ENCODE measurements at regions not wholly inside any gene's neighbourhood (a gene's known extent, or its start where the extent isn't known, plus 50 kb on each side); places are given as distances from the start of the nearest gene placed in this dataset.

DNA sequence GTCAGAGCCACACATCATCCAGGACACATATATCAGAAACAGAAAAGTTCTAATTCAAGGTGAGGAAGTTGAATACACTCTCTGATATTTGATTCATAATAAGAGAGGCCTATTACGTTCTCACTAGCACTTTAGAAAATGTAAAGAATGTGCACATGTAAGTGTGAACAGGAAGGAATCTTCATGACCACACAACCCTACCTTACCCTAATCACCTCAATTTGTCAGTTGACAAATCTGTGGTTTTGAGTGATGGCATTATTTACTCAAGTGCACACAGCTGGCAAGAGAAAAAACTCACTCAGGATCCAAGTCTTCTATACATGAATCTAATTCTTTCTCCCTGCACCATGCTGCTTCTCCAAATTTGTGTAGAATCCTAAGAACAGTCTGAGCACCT, 445.8 kb downstream of the SUCLA2 start:
- Histone ChIP-seq H2AFZ (replicated peaks; ENCODE audit: low read length, poor library complexity) (no peak overlapping the region), H3K9ac (ENCODE audit: low read depth, low read length) (no peak overlapping the region), H3K4me1 (ENCODE audit: control insufficient read depth, insufficient read depth, low read length) (no peaks in the 10 kb centered on the region), H3K79me1 (ENCODE audit: low read depth in 1 of 2, low read length in 2 of 2) (no peaks in the 10 kb centered on the region), H3K4me3 (ENCODE audit: insufficient read depth, low read depth, low read length) (no peak overlapping the region), H4K91ac (ENCODE audit: insufficient read depth, low read depth, low read length) (no peak overlapping the region), H2BK120ac (ENCODE audit: low read depth, low read length) (no peak overlapping the region), H3K18ac (ENCODE audit: low read depth, low read length) (no peak overlapping the region), H3K4ac (ENCODE audit: low read depth, low read length) (no peak overlapping the region), H2BK20ac (ENCODE audit: low read depth, low read length) (no peak overlapping the region), H3K27ac (ENCODE audit: insufficient read depth, low read length) (no peak overlapping the region), H2AK9ac (replicated peaks; ENCODE audit: low read depth, low read length, poor library complexity) (no peak overlapping the region), H3K9me1 (ENCODE audit: insufficient read depth, low read length) (no peaks in the 10 kb centered on the region), H3K4me2 (ENCODE audit: low read depth, low read length) (no peak overlapping the region), H4K20me1 (ENCODE audit: insufficient read depth, low read length) (no peaks in the 10 kb centered on the region), H2BK15ac (ENCODE audit: low read depth, low read length) (no peak overlapping the region), H3K23ac (ENCODE audit: low read depth, low read length) (no peak overlapping the region), H3K14ac (replicated peaks; ENCODE audit: low read depth, low read length) (no peak overlapping the region), H3K9me3 (ENCODE audit: control insufficient read depth, insufficient read depth, low read length) (no peaks in the 10 kb centered on the region), H4K8ac (ENCODE audit: low read depth in 2 of 2, low read length in 2 of 2) (no peak overlapping the region), H4K5ac (ENCODE audit: low read depth, low read length) (no peak overlapping the region), H3K36me3 (ENCODE audit: control insufficient read depth, insufficient read depth, low read length) (no peaks in the 10 kb centered on the region), H2BK5ac (ENCODE audit: low read depth, low read length, poor library complexity, severe bottlenecking) (no peak overlapping the region), H2AK5ac (ENCODE audit: low read depth, low read length) (no peak overlapping the region), H3K56ac (ENCODE audit: extremely low read depth, insufficient read depth, low read length) (no peak overlapping the region), H3K27me3 (ENCODE audit: control insufficient read depth, insufficient read depth, low read length) (no peaks in the 10 kb centered on the region)
- no TSS peak for BruUV-seq (replicated peaks)
- no peak for TF ChIP-seq MAFK (IDR thresholded peaks at IDR 0.05; ENCODE audit: low read depth, low read length)
- TF ChIP-seq, protein P1, sequence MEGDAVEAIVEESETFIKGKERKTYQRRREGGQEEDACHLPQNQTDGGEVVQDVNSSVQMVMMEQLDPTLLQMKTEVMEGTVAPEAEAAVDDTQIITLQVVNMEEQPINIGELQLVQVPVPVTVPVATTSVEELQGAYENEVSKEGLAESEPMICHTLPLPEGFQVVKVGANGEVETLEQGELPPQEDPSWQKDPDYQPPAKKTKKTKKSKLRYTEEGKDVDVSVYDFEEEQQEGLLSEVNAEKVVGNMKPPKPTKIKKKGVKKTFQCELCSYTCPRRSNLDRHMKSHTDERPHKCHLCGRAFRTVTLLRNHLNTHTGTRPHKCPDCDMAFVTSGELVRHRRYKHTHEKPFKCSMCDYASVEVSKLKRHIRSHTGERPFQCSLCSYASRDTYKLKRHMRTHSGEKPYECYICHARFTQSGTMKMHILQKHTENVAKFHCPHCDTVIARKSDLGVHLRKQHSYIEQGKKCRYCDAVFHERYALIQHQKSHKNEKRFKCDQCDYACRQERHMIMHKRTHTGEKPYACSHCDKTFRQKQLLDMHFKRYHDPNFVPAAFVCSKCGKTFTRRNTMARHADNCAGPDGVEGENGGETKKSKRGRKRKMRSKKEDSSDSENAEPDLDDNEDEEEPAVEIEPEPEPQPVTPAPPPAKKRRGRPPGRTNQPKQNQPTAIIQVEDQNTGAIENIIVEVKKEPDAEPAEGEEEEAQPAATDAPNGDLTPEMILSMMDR (conservative IDR thresholded peaks at IDR 0.05; ENCODE audit: low read depth, low read length) = no peak
- TF ChIP-seq RCOR1 (IDR thresholded peaks at IDR 0.05; ENCODE audit: insufficient replicate concordance, low read length) = no peak
- no peak for TF ChIP-seq NFE2L2 (IDR thresholded peaks at IDR 0.05; ENCODE audit: low read depth, low read length)
- TF ChIP-seq RAD21 (IDR thresholded peaks at IDR 0.05; ENCODE audit: low read length) = no peak
- TF ChIP-seq FOS (IDR thresholded peaks at IDR 0.05; ENCODE audit: low read depth, low read length) = no peak
- no peak for TF ChIP-seq RFX5 (IDR thresholded peaks at IDR 0.05; ENCODE audit: low read depth, low read length)
- no peak for TF ChIP-seq BHLHE40 (IDR thresholded peaks at IDR 0.05; ENCODE audit: low read depth, low read length)
- TF ChIP-seq, protein P2, sequence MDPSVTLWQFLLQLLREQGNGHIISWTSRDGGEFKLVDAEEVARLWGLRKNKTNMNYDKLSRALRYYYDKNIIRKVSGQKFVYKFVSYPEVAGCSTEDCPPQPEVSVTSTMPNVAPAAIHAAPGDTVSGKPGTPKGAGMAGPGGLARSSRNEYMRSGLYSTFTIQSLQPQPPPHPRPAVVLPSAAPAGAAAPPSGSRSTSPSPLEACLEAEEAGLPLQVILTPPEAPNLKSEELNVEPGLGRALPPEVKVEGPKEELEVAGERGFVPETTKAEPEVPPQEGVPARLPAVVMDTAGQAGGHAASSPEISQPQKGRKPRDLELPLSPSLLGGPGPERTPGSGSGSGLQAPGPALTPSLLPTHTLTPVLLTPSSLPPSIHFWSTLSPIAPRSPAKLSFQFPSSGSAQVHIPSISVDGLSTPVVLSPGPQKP (IDR thresholded peaks at IDR 0.05; ENCODE audit: borderline replicate concordance, low read depth, low read length) = no peak
- no peak for TF ChIP-seq CEBPB (IDR thresholded peaks at IDR 0.05; ENCODE audit: low read depth, low read length)
- no peak for TF ChIP-seq SMC3 (IDR thresholded peaks at IDR 0.05; ENCODE audit: low read depth, low read length)
- TF ChIP-seq POLR2A (IDR thresholded peaks at IDR 0.05; ENCODE audit: low read depth, low read length) = no peak
- TF ChIP-seq MXI1 (IDR thresholded peaks at IDR 0.05; ENCODE audit: borderline replicate concordance, low read depth, low read length) = no peak
- TF ChIP-seq, protein P3, sequence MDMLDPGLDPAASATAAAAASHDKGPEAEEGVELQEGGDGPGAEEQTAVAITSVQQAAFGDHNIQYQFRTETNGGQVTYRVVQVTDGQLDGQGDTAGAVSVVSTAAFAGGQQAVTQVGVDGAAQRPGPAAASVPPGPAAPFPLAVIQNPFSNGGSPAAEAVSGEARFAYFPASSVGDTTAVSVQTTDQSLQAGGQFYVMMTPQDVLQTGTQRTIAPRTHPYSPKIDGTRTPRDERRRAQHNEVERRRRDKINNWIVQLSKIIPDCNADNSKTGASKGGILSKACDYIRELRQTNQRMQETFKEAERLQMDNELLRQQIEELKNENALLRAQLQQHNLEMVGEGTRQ (IDR thresholded peaks at IDR 0.05; ENCODE audit: low read depth, low read length) = no peak
- TF ChIP-seq MAZ (IDR thresholded peaks at IDR 0.05; ENCODE audit: borderline replicate concordance, low read depth, low read length) = no peak
- TF ChIP-seq CHD1 (IDR thresholded peaks at IDR 0.05; ENCODE audit: low read depth, low read length) = no peak
- WGBS, 2 experiments (ENCODE audit: extremely low coverage in 2 of 2, insufficient read length in 1 of 2) = no CpG with 5 or more reads among the region's 1 CpG
- intact Hi-C loops (cut with micrococcal nuclease) (no loop called here), in situ Hi-C loops (cut with MboI; ENCODE audit: low sequenced_read_pairs) (no loop called here), dilution Hi-C loops (cut with HindIII; ENCODE audit: low sequenced_read_pairs, unreplicated experiment) (no loop called here)
- ChIA-PET CTCF (no interaction called here), POLR2A (ENCODE audit: unreplicated experiment) (no interaction called here)
- ATAC-seq (ENCODE audit: low read depth) (no peak), DNase-seq (peak; percentile 51)
